ENCODE measurements at regions not wholly inside any gene's neighbourhood (a gene's known extent, or its start where the extent isn't known, plus 50 kb on each side); places are given as distances from the start of the nearest gene placed in this dataset.

DNA sequence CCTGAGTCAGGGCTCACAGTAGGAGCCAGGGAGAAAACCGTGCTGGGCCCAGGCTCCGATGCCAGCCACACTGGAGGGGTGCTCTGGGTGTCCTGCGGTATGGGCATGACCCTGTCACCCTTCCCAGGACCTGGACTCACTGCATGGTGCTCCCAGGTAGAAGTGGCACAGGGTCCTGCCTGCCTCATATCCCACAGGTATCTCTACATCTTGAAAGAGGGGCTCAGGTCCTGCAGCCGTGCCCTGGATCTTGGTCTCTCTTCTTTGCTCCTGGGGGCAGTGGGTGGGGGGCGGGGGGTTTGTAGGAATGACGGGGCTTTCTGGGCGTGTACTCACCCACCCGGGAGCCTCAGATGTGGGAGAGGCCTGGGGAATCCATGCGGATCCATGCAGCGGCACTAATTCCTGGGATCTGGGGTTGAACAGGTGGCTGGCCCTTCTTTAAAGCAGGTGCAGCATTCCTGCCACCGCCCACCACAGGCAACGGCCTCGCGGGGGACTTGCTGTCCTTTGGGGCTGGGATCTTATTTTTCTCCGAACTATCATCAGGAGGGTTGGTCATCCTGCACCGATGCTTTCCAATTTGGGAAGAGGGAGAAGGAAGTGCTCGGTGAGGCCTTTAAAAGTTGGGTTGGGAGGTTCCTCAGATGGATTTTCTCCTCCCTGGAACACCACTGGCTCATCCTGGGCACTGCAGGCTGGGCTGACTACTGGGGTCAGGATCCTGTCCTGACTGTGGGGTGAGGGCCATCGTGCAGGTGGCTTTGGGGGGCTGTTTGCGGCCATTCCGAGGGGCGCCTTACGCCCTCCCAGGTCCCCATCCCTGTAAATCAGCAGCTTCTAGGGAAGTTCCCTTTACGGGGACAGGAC is 886.4 kb downstream of the BRD1 start:
- TF ChIP-seq JUND (IDR thresholded peaks at IDR 0.05; ENCODE audit: low read depth), result no peak
- in situ Hi-C loops (cut with HindIII; ENCODE audit: low pct_unique_long_range_greater_than_20kb, low sequenced_read_pairs), result no loop called here
- DNase-seq (ENCODE audit: low read depth in 1 of 2, low spot score in 1 of 2), result no peak

DNA sequence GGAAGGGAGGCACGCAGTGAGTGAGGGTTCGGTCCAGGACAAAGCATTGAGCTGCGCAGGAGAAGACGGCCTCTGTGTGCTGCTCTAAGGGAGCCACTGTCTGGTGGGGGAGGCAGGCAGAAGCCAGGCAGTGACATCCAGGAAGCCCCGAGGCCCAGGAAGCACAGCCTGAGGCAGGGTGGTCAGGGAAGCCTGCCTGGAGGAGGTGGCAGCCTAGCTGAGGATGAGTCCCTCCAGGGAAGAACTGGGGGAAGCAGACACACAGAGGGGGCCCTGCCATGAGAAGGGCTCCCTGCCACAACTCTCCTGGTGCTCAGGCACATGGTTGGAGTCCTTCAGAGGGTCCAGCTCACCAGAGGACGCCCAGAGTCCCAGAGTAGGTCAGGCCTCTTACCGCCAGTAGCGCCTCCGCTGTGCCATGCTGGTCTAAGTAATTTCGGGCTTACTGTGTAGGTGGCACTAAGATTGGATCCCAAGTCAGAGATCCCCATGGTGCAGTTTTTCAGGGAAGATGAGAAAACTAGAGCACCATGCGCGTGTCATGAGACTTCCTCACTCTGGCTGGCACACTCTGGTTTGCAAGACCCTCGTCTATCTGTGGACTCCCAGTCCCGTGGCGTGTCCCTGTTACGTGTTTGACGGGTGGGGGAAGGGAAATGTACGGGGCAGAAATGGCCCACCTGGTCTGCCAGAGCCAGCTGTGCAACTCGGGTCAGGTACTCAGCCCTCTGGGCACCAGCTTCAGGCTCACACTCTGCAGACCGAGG is 887.2 kb downstream of the BRD1 start:
- in situ Hi-C loops (cut with HindIII; ENCODE audit: low pct_unique_long_range_greater_than_20kb, low sequenced_read_pairs), result no loop called here

GRCh38 chr22:48939441-48940265 is 888.0 kb downstream of the BRD1 start:
- no peak for TF ChIP-seq JUND (IDR thresholded peaks at IDR 0.05; ENCODE audit: low read depth)

More for the DNA sequence above, 887.2 kb downstream of the BRD1 start:
- no peak for DNase-seq (ENCODE audit: low read depth in 1 of 2, low spot score in 1 of 2)
- TF ChIP-seq JUND (IDR thresholded peaks at IDR 0.05; ENCODE audit: low read depth), result no peak

DNA sequence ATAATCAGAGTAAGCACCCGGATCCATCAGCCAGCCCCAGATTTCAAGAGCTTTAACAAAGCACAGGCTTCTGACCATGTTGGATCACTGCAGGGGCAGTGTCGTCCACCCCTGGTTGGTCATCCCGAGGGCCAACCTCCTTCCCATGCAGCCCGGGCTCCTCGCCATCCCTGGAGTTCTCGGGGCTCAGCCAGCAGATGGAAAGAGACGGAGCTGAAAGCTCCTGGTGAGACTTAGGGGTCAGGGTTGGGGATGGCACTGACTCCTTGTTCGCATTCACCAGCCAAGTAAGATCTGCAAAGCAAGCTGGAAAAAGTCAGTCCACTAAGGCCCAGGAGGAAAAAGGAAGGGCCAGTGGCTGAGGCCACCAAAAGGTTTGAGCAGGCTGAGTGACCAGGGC is 888.9 kb downstream of the BRD1 start:
- TF ChIP-seq JUND (IDR thresholded peaks at IDR 0.05; ENCODE audit: low read depth), result no peak
- in situ Hi-C loops (cut with HindIII; ENCODE audit: low pct_unique_long_range_greater_than_20kb, low sequenced_read_pairs), result no loop called here

More at GRCh38 chr22:48939441-48940265, 888.0 kb downstream of the BRD1 start:
- in situ Hi-C loops (cut with HindIII; ENCODE audit: low pct_unique_long_range_greater_than_20kb, low sequenced_read_pairs), result no loop called here
- DNase-seq (ENCODE audit: low read depth in 1 of 2, low spot score in 1 of 2), result no peak

GRCh38 chr22:48937032-48937639 is 890.5 kb downstream of the BRD1 start:
- no peak for TF ChIP-seq JUND (IDR thresholded peaks at IDR 0.05; ENCODE audit: low read depth)
- in situ Hi-C loops (cut with HindIII; ENCODE audit: low pct_unique_long_range_greater_than_20kb, low sequenced_read_pairs), result no loop called here
- DNase-seq (ENCODE audit: low read depth in 1 of 2, low spot score in 1 of 2), result no peak

More for the DNA sequence above, 888.9 kb downstream of the BRD1 start:
- no peak for DNase-seq (ENCODE audit: low read depth in 1 of 2, low spot score in 1 of 2)

GRCh38 chr22:48936391-48936790 is 891.3 kb downstream of the BRD1 start:
- TF ChIP-seq JUND (IDR thresholded peaks at IDR 0.05; ENCODE audit: low read depth), result no peak
- DNase-seq (ENCODE audit: low read depth in 1 of 2, low spot score in 1 of 2), result no peak
- in situ Hi-C loops (cut with HindIII; ENCODE audit: low pct_unique_long_range_greater_than_20kb, low sequenced_read_pairs), result no loop called here

DNA sequence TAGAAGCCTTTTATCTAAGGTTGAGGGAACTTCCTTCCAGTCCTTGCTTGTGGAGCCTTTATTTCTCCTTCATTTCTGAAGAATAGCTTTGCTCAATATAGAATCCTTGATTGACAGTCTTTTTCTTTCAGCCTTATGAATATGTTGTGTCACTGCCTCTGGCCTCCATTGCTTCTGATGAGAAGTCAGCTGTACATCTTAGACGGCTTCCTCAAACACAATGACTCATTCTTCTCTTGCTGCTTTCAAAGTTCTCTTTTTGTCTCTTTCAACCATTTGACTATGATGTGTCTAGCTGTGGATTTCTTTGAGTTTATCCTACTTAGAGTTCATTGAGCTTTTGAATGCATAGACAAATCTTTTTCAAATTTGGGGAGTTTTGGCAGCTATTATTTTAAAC is 893.2 kb downstream of the BRD1 start:
- DNase-seq (ENCODE audit: low read depth in 1 of 2, low spot score in 1 of 2), result no peak
- in situ Hi-C loops (cut with HindIII; ENCODE audit: low pct_unique_long_range_greater_than_20kb, low sequenced_read_pairs), result no loop called here
- no peak for TF ChIP-seq JUND (IDR thresholded peaks at IDR 0.05; ENCODE audit: low read depth)

DNA sequence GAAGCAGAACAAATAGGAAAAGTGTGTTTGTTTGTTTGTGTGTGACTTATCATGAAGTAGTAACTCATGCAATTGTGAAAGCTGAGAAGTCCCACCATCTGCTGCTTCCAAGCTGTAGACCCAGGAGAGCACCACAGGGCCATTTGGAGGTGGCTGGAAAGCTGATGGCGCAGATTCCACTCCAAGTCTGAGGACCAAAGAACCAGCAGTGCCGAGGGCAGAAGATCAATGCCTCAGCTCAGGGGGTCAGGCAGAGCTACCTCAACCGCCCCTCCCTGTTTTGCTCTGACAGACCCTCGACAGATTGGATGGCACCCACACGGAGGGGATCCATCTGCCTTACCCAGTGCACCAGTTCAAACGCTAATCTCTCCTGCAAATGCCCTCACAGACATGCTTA is 896.2 kb downstream of the BRD1 start:
- in situ Hi-C loops (cut with HindIII; ENCODE audit: low pct_unique_long_range_greater_than_20kb, low sequenced_read_pairs), result no loop called here
- no peak for DNase-seq (ENCODE audit: low read depth in 1 of 2, low spot score in 1 of 2)
- TF ChIP-seq JUND (IDR thresholded peaks at IDR 0.05; ENCODE audit: low read depth), result no peak

DNA sequence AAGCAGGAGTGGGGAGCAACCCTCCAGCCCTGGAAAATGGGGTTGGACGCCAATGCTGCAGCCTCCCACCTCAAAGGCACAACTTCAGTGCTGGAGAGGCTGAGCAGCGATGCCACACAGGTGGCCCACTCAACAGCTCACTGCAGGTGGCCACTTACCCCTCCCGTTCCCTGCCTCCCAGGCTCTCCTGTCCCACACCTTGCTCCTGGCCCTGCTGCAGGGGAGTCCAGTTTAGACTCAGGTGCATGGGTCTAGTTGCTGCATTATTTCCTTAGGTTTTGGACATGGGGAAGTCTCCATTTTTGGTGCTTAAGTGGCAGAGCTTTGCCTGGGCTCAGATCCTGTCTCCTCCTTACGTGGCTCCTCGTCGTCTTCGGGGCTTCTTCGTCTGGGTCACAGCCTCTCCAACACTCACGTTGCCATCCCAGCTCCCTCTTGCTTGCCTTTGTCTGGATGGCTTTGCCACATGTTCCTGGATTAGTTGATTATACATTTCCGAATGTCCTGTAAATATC is 898.3 kb downstream of the BRD1 start:
- in situ Hi-C loops (cut with HindIII; ENCODE audit: low pct_unique_long_range_greater_than_20kb, low sequenced_read_pairs), result no loop called here
- no peak for TF ChIP-seq JUND (IDR thresholded peaks at IDR 0.05; ENCODE audit: low read depth)
- DNase-seq (ENCODE audit: low read depth in 1 of 2, low spot score in 1 of 2), result no peak

DNA sequence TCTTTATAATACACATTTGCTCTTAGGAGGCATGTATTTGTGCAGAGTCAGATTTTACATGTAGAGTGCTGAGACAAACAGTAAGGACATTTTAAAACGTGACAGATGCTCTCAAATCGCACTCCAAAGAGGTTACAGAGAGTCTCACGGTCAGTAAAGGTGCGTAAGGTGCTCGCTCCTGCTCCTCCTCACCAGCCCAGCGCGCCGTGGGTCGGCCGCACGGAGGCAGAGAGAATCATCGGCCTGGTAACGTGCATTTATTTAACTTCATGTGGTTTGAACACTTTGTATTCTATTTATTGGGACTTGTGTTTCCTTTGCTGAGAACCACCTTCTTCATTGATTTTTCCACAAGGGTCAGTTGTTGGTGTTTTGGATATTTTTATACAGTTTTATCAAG is 900.1 kb downstream of the BRD1 start:
- in situ Hi-C loops (cut with HindIII; ENCODE audit: low pct_unique_long_range_greater_than_20kb, low sequenced_read_pairs), result no loop called here
- no peak for TF ChIP-seq JUND (IDR thresholded peaks at IDR 0.05; ENCODE audit: low read depth)
- no peak for DNase-seq (ENCODE audit: low read depth in 1 of 2, low spot score in 1 of 2)

DNA sequence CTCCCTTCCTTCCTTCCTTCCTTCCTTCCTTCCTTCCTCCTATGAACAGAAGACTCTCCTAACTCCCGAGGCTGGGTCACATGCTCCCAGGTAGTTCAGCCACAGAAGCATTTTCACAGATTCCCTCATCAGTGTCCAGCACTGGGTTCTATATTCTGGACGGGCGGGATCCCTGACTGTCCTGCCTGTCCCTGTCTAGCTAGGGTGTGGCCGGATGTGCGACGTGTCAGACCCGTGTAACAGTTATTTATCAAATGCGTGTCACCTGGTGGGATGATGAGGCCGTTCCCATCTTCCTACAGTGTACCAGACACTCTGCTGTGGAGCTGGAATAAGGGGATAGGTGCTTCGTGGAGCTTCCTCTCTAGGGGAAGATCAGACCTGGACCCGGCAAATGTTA is 901.0 kb downstream of the BRD1 start:
- no peak for DNase-seq (ENCODE audit: low read depth in 1 of 2, low spot score in 1 of 2)
- no peak for TF ChIP-seq JUND (IDR thresholded peaks at IDR 0.05; ENCODE audit: low read depth)
- in situ Hi-C loops (cut with HindIII; ENCODE audit: low pct_unique_long_range_greater_than_20kb, low sequenced_read_pairs), result no loop called here

DNA sequence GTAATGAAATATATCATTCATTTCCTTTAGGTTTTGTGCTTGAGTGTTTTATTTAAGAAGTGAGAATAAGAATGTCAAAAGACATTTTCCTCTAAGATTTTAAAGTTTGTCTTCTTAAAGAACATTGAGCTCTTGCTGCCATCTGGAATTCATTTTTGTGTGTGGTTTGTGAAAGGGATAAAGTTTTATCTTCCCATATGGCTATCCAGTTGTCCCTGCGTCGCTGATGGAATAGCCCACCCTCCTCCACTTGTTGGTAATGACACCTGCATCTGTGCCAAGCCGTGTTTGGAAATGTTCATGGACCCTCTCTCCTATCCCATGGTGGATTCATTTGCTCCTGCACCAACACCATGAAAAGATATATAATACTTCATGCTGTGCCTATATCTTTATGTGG is 901.5 kb downstream of the BRD1 start:
- in situ Hi-C loops (cut with HindIII; ENCODE audit: low pct_unique_long_range_greater_than_20kb, low sequenced_read_pairs), result no loop called here
- no peak for DNase-seq (ENCODE audit: low read depth in 1 of 2, low spot score in 1 of 2)
- no peak for TF ChIP-seq JUND (IDR thresholded peaks at IDR 0.05; ENCODE audit: low read depth)
